NB4 (cell line): ENCODE measurements at regions not wholly inside any gene's neighbourhood (a gene's known extent, or its start where the extent isn't known, plus 50 kb on each side); places are given as distances from the start of the nearest gene placed in this dataset.

Experiments used
- CTCF ChIP-seq: IDR thresholded peaks from one replicate; pipeline ENCODE4 v1.5.1; 2012; ENCODE audit warnings: low read depth, low read length
- MAX ChIP-seq: IDR thresholded peaks from 2 replicates; pipeline ENCODE4 v1.6.1; 2011; ENCODE audit warnings: low read depth, low read length
- POLR2A ChIP-seq: IDR thresholded peaks from 2 replicates; pipeline ENCODE4 v1.6.1; 2011; ENCODE audit warnings: mild to moderate bottlenecking; ENCODE audit not compliant: insufficient read length; ENCODE audit errors: extremely low read depth

GRCh38 chr2:237196409-237196808, 110.7 kb downstream of the COPS8 start:
- no peak for TF ChIP-seq CTCF
- no peak for TF ChIP-seq POLR2A
- no peak for TF ChIP-seq MAX
